HFFc6 (cell line): ENCODE measurements at regions not wholly inside any gene's neighbourhood (a gene's known extent, or its start where the extent isn't known, plus 50 kb on each side); places are given as distances from the start of the nearest gene placed in this dataset.
"Not testable (repeated sequence)": the region's sequence is repeated elsewhere in the genome, so short reads cannot be mapped to it uniquely, and the experiment has no call there.

Source experiments
- DNase-seq: peaks from one replicate; pipeline ENCODE4 v3.0.0-alpha.2; 2018
- H3K27ac Mint-ChIP-seq: 2 replicates; pipeline ENCODE4 v1.8.0; 2020; ENCODE audit warnings: mild to moderate bottlenecking, mixed read lengths
- H3K27me3 Mint-ChIP-seq: 2 replicates; pipeline ENCODE4 v1.8.0; 2021; ENCODE audit warnings: mild to moderate bottlenecking, moderate library complexity, mixed read lengths; ENCODE audit not compliant: insufficient read depth
- H3K36me3 Mint-ChIP-seq: 2 replicates; pipeline ENCODE4 v1.8.0; 2021; ENCODE audit warnings: low read depth, mixed read lengths
- H3K4me1 Mint-ChIP-seq: 2 replicates; pipeline ENCODE4 v1.8.0; 2020; ENCODE audit warnings: low read depth, mixed read lengths
- H3K4me3 Mint-ChIP-seq: 2 replicates; pipeline ENCODE4 v1.8.0; 2020; ENCODE audit warnings: mild to moderate bottlenecking, moderate library complexity, mixed read lengths
- H3K9me3 Mint-ChIP-seq: 2 replicates; pipeline ENCODE4 v1.8.0; 2020; ENCODE audit warnings: mild to moderate bottlenecking, mixed read lengths
- CTCF ChIP-seq: fragments of 200-600 bp; sonication (generic); IDR thresholded peaks from 2 replicates; pipeline ENCODE4 v1.5.0; 2021; ENCODE audit warnings: antibody characterized with exemption, mild to moderate bottlenecking

GRCh38 chr15:84398087-84398486 is 162.5 kb downstream of the GOLGA6L4 start:
- DNase-seq, H3K36me3 Mint-ChIP-seq, H3K27me3 Mint-ChIP-seq, H3K4me1 Mint-ChIP-seq, H3K27ac Mint-ChIP-seq, H3K4me3 Mint-ChIP-seq, H3K9me3 Mint-ChIP-seq: not testable (repeated sequence)

GRCh38 chr15:84398763-84399701 is 163.5 kb downstream of the GOLGA6L4 start:
- no peak for DNase-seq
- H3K36me3 Mint-ChIP-seq = peaks cover 4% of the 10 kb centered on the region; the same call in 1 of the 2 replicates
- no peak for TF ChIP-seq CTCF
- H3K4me1 Mint-ChIP-seq = no peaks in the 10 kb centered on the region
- H3K27me3 Mint-ChIP-seq = peaks cover 5% of the 10 kb centered on the region
- H3K9me3 Mint-ChIP-seq = no peaks in the 10 kb centered on the region; the same call in 1 of the 2 replicates
- H3K4me3 Mint-ChIP-seq = no peak overlapping the region
- no peak overlapping the region for H3K27ac Mint-ChIP-seq

GRCh38 chr15:84400017-84400740 is 164.6 kb downstream of the GOLGA6L4 start:
- DNase-seq = no peak
- Mint-ChIP-seq H3K36me3 (peaks cover 4% of the 10 kb centered on the region; the same call in 1 of the 2 replicates), H3K4me3 (no peak overlapping the region), H3K27ac (no peak overlapping the region), H3K27me3 (peaks cover 4% of the 10 kb centered on the region), H3K9me3 (no peaks in the 10 kb centered on the region; the same call in 1 of the 2 replicates), H3K4me1 (no peaks in the 10 kb centered on the region)
- no peak for TF ChIP-seq CTCF

- Mint-ChIP-seq H3K27me3 (peaks cover under 1% of the 10 kb centered on the region), H3K4me1 (no peaks in the 10 kb centered on the region), H3K4me3 (no peak overlapping the region), H3K9me3 (no peaks in the 10 kb centered on the region; the same call in 1 of the 2 replicates), H3K36me3 (peaks cover 4% of the 10 kb centered on the region; the same call in 1 of the 2 replicates), H3K27ac (no peak overlapping the region)
- DNase-seq = no peak
- no peak for TF ChIP-seq CTCF
These were observed 165.2 kb downstream of the GOLGA6L4 start for GRCh38 chr15:84400820-84401219.

GRCh38 chr15:84401461-84401860 is 165.9 kb downstream of the GOLGA6L4 start:
- not testable (repeated sequence) for H3K4me1 Mint-ChIP-seq, H3K27me3 Mint-ChIP-seq, DNase-seq, H3K9me3 Mint-ChIP-seq, H3K36me3 Mint-ChIP-seq, H3K27ac Mint-ChIP-seq, H3K4me3 Mint-ChIP-seq

- not testable (repeated sequence) for H3K36me3 Mint-ChIP-seq, H3K4me1 Mint-ChIP-seq, H3K27ac Mint-ChIP-seq, DNase-seq, H3K27me3 Mint-ChIP-seq, H3K4me3 Mint-ChIP-seq, H3K9me3 Mint-ChIP-seq
These were observed 166.6 kb downstream of the GOLGA6L4 start for GRCh38 chr15:84401891-84402840.
